VCaP (cell line): ENCODE measurements at regions not wholly inside any gene's neighbourhood (a gene's known extent, or its start where the extent isn't known, plus 50 kb on each side); places are given as distances from the start of the nearest gene placed in this dataset.

Experiments used
- H3K27ac ChIP-seq: fragments of 450-650 bp; 2 replicates; pipeline ENCODE4 v1.5.1; 2017
- TF ChIP-seq, protein P1 (sequence below): fragments of 450-650 bp; conservative IDR thresholded peaks from 2 replicates; pipeline ENCODE4 v1.5.1; 2017; ENCODE audit warnings: mild to moderate bottlenecking, moderate library complexity

DNA sequence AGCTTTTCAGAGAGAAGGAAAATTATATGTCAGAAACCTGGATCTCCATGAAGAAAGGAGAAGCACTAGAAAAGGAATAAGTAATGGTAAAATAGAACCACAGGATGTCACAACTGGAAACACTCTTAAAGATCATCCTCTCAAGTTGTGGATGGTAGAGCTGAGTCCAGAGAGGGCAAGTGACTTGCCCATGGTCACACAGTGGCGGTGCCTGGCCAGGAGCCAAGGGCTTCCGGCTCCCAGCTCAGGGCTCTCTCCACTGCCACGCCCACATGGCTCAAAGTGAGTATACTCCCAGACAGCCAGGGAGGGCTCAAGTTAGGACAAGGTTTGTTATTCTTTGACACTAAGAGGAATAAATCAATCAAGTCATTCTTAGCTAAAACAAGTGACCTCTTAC, 159.8 kb downstream of the COPRS start:
- TF ChIP-seq, protein P1, sequence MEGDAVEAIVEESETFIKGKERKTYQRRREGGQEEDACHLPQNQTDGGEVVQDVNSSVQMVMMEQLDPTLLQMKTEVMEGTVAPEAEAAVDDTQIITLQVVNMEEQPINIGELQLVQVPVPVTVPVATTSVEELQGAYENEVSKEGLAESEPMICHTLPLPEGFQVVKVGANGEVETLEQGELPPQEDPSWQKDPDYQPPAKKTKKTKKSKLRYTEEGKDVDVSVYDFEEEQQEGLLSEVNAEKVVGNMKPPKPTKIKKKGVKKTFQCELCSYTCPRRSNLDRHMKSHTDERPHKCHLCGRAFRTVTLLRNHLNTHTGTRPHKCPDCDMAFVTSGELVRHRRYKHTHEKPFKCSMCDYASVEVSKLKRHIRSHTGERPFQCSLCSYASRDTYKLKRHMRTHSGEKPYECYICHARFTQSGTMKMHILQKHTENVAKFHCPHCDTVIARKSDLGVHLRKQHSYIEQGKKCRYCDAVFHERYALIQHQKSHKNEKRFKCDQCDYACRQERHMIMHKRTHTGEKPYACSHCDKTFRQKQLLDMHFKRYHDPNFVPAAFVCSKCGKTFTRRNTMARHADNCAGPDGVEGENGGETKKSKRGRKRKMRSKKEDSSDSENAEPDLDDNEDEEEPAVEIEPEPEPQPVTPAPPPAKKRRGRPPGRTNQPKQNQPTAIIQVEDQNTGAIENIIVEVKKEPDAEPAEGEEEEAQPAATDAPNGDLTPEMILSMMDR: no peak
- no peak overlapping the region for H3K27ac ChIP-seq

DNA sequence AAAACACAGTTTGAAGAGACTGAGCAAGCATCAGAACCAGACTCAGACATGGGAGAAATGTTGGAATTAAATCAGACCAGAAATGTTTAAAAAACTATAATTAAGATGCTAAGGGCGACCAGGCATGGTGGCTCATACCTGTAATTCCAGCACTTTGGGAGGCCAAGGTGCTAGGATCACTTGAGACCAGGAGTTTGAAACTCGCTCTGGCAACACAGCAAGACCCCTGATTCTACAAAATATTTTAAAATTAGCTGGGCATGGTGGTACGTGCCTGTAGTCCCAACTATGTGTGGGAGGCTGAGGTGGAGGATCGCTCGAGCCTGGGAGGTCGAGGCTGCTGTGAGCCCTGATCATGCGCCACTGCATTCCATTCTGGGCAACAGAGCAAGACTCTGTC, 160.3 kb downstream of the COPRS start:
- TF ChIP-seq, protein P1: no peak
- H3K27ac ChIP-seq: no peak overlapping the region

DNA sequence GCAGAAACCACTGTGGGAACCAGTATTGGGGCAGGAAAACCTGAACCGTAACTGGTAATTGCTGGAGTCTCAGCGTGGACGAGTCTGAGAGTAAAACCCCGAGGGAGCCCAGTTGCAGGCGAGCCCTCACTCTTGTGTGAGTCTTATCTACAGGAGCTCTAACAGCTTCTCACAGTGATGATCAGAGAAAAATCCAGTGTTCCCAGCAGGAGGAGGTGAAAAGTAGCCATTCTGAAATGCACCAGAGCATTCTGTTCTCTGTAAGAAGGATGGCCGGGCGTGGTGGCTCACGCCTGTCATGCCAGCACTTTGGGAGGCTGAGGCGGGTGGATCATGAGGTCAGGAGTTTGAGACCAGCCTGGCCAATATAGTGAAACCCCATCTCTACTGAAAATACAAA, 161.2 kb downstream of the COPRS start:
- TF ChIP-seq, protein P1: no peak
- H3K27ac ChIP-seq: no peak overlapping the region

DNA sequence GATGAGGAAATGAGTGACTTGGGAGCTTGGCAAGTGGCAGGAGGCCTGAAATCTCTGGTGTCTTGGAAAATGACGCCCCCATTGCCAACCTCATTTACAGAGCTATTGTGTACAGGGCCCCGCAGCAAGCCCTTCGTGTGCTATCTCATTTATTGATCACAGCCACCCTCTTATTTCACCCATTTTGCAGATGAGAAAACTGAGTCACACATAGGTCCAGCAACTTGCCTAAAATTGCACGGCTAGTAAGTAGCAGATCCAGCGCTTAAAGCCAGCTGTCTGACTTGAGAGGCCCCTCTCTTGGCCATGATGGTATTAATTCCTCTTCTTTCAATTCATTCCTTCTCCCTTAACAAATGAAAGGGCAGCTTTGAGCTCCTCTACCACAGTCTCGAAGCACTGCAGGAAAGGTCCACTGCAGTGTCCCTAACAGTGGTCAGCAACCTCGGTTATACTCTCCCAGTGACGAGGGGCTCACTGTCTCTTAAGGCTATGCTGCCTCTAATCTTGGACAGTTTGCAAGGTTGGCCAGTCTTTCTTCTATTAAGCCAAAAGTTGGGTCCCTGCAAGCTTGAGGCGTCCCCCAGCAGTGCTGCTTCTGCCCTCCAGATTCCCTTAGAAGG, 162.2 kb downstream of the COPRS start:
- TF ChIP-seq, protein P1: no peak
- H3K27ac ChIP-seq: no peak overlapping the region

DNA sequence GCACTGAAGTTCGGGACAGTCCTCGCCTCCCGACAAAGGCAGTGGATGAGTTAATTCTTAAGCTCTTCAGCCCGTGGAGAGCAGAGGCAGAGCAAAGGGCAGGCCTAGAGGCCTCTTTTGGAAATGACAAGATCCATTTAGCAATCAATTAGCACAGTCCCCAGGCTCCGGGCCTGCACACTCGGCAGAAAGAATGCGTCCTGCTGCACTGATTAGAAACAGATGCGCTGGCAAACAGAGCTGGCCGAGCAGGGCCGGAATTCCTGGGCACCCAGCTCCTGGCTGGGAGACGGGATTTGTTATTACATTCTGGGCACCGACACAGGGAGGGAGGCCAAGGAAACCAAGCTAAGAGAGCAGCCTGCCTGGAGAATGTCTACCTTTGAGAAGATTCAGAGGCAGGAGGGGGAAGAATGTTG, 162.9 kb downstream of the COPRS start:
- H3K27ac ChIP-seq: no peak overlapping the region
- TF ChIP-seq, protein P1: no peak

DNA sequence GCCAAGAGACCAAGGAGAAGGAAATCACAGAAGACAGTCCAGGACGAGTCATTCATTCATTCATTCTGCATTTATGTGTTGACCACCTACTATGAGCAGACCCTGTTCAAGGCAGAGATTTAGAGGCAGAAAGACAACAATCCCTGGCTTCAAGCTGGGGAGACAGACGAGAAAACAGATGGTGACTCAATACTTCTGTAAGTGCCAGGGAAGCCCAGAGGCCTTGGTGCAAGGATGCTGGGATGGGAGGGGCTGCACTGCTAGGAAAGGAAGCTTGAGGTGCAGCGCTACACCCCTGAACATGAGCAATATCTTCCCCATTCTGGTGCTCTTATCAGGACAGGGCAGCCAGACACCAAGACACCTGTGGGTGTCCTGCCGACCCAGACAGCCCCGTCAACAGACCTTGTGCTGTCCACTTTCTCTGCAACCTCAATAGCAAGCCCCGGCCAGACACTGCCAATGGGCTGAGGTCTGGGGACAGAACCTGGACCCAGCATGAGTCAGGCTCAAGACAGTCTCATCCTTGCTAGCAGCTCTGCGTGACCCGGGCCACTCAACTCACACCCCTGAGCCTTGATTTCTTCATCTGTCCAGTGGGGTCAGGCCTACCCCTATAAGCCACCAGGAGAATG, 163.5 kb downstream of the COPRS start:
- TF ChIP-seq, protein P1: no peak
- H3K27ac ChIP-seq: no peak overlapping the region

DNA sequence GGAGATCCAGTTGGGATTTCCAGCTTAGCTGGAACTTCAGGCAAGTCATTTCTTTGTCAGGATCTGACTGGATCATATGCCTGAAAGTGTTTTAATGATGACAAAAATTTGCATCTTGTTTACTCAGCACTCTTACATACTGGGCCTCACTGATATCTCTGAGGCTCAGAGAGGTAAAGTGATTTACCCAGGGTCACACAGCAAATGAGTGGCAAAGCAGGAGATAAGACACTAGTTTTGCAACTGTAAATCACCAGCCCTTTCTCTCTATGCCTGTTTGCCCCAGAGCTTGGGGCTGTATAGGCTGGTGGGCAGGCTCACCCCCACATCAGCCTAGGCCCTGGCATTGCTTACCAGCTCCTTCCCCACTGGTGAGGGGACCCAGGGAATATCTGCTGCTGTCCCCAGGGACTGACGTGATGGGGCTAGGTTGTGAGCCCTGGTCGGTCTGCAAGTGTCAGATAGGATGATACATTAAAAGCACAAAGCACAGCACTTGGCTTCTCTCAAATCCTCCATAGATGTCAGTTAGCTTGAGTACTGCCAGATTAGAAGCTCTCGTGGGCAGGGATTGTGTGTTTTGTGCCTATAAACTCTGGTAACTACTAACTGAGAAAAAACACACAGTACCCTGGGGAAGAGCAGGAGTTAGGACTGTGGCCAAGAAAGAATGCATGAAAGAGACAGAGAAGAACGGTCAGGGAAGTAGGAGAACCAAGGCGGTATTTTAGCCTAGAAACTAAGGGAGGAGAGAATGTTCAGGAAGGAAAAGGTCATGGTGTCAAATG, 165.4 kb downstream of the COPRS start:
- TF ChIP-seq, protein P1: no peak
- peak overlapping the region; percentile 51; the same call in 1 of the 2 replicates for H3K27ac ChIP-seq
